ENCODE measurements at regions not wholly inside any gene's neighbourhood (a gene's known extent, or its start where the extent isn't known, plus 50 kb on each side); places are given as distances from the start of the nearest gene placed in this dataset.

GRCh38 chr3:23698652-23699313 lies 107.0 kb upstream of the UBE2E1 start:
- no peaks in the 10 kb centered on the region for H3K27me3 Mint-ChIP-seq (ENCODE audit: low read depth)
- H3K36me3 Mint-ChIP-seq: no peaks in the 10 kb centered on the region
- TF ChIP-seq CTCF (IDR thresholded peaks at IDR 0.05; ENCODE audit: unreplicated experiment): no peak
- no peak for DNase-seq (ENCODE audit: low spot score in 2 of 2, unreplicated experiment in 2 of 2)
- peaks cover 12% of the 10 kb centered on the region for H3K4me1 Mint-ChIP-seq
- H3K4me3 Mint-ChIP-seq: no peak overlapping the region
- no peak overlapping the region for H3K27ac Mint-ChIP-seq
- no peaks in the 10 kb centered on the region for H3K9me3 Mint-ChIP-seq

GRCh38 chr3:23700616-23701015 lies 105.1 kb upstream of the UBE2E1 start:
- Mint-ChIP-seq H3K4me1 (peaks cover 12% of the 10 kb centered on the region), H3K27ac (no peak overlapping the region), H3K9me3 (no peaks in the 10 kb centered on the region), H3K4me3 (no peak overlapping the region), H3K27me3 (ENCODE audit: low read depth) (no peaks in the 10 kb centered on the region), H3K36me3 (no peaks in the 10 kb centered on the region)
- no peak for DNase-seq (ENCODE audit: low spot score in 2 of 2, unreplicated experiment in 2 of 2)
- no peak for TF ChIP-seq CTCF (IDR thresholded peaks at IDR 0.05; ENCODE audit: unreplicated experiment)

- Mint-ChIP-seq H3K27me3 (ENCODE audit: low read depth) (no peaks in the 10 kb centered on the region), H3K27ac (no peak overlapping the region), H3K9me3 (no peaks in the 10 kb centered on the region), H3K4me1 (peaks cover 10% of the 10 kb centered on the region), H3K4me3 (no peak overlapping the region), H3K36me3 (no peaks in the 10 kb centered on the region)
- no peak for DNase-seq (ENCODE audit: low spot score in 2 of 2, unreplicated experiment in 2 of 2)
- TF ChIP-seq CTCF (IDR thresholded peaks at IDR 0.05; ENCODE audit: unreplicated experiment): no peak
Measured at GRCh38 chr3:23701716-23702597, 103.8 kb upstream of the UBE2E1 start.

- no peaks in the 10 kb centered on the region for H3K9me3 Mint-ChIP-seq
- H3K36me3 Mint-ChIP-seq: no peaks in the 10 kb centered on the region
- H3K27ac Mint-ChIP-seq: no peak overlapping the region
- TF ChIP-seq CTCF (IDR thresholded peaks at IDR 0.05; ENCODE audit: unreplicated experiment): no peak
- no peaks in the 10 kb centered on the region for H3K27me3 Mint-ChIP-seq (ENCODE audit: low read depth)
- H3K4me1 Mint-ChIP-seq: peaks cover 12% of the 10 kb centered on the region
- no peak for DNase-seq (ENCODE audit: low spot score in 2 of 2, unreplicated experiment in 2 of 2)
- no peak overlapping the region for H3K4me3 Mint-ChIP-seq
Measured at GRCh38 chr3:23704298-23704697, 101.5 kb upstream of the UBE2E1 start.

- Mint-ChIP-seq H3K36me3 (no peaks in the 10 kb centered on the region), H3K27ac (no peak overlapping the region), H3K27me3 (ENCODE audit: low read depth) (peaks cover 8% of the 10 kb centered on the region), H3K9me3 (no peaks in the 10 kb centered on the region), H3K4me3 (no peak overlapping the region), H3K4me1 (peaks cover 14% of the 10 kb centered on the region)
- DNase-seq (ENCODE audit: low spot score in 2 of 2, unreplicated experiment in 2 of 2): no peak
- TF ChIP-seq CTCF (IDR thresholded peaks at IDR 0.05; ENCODE audit: unreplicated experiment): no peak
Measured at GRCh38 chr3:23706111-23706510, 99.6 kb upstream of the UBE2E1 start.

All from mesothelial cell of epicardium (in vitro differentiated cells).